ENCODE measurements at regions not wholly inside any gene's neighbourhood (a gene's known extent, or its start where the extent isn't known, plus 50 kb on each side); places are given as distances from the start of the nearest gene placed in this dataset.
"Not testable (repeated sequence)": the region's sequence is repeated elsewhere in the genome, so short reads cannot be mapped to it uniquely, and the experiment has no call there.

GRCh38 chr5:92309336-92309991 lies 926.3 kb upstream of the ARRDC3 start:
- intact Hi-C loops (cut with micrococcal nuclease), result loop anchor here (5.0 kb wide), 1 partner anchor 1608 kb away; no protein-coding TSS in a partner anchor

DNA sequence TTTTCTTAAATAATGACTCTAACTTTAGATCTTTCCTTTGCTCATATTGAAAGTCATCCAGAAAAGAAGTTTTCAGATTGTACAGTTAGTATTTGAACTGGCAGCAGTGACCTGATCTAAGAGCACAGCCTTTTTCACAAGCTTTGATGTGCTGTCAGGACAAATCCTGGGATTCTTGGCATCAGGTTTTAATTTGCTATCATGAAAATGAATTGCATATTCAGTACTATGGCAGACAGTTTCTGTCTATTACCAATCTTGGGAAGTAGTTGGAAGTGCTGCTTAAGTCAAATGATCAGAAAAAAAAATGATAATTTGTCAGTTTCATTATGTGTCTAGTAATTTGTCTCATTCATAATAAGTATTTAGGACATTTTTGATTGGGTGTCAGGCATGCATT lies 925.6 kb upstream of the ARRDC3 start:
- Mint-ChIP-seq H3K27me3 (no peaks in the 10 kb centered on the region), H3K4me1 (no peaks in the 10 kb centered on the region), H3K27ac (no peak overlapping the region), H3K4me3 (no peak overlapping the region), H3K9me3 (ENCODE audit: insufficient read depth) (no peaks in the 10 kb centered on the region)
- ATAC-seq (ENCODE audit: low read depth) (no peak), DNase-seq (no peak)
- H3K9me3 ChIP-seq (ENCODE audit: control extremely low read depth in 1 of 3, control insufficient read depth in 2 of 3, insufficient read depth in 1 of 3, low read length in 2 of 3), result no peaks in the 10 kb centered on the region
- no peaks in the 10 kb centered on the region for H3K27me3 ChIP-seq (replicated peaks in 1 of 4; ENCODE audit: control extremely low read depth in 1 of 4, control insufficient read depth in 3 of 4, insufficient read depth in 4 of 4, low read length in 3 of 4)
- no peak overlapping the region for H3K4me3 ChIP-seq (ENCODE audit: control extremely low read depth in 1 of 5, extremely low read depth in 1 of 5, insufficient read depth in 1 of 5, low read depth in 2 of 5, low read length in 4 of 5)
- H3K27ac ChIP-seq (ENCODE audit: low read length in 2 of 2), result no peak overlapping the region
- no peak overlapping the region for H3K9ac ChIP-seq (ENCODE audit: low read length)
- H3K79me2 ChIP-seq (ENCODE audit: control insufficient read depth, insufficient read depth, low read length), result no peaks in the 10 kb centered on the region
- no peaks in the 10 kb centered on the region for H3K4me1 ChIP-seq (ENCODE audit: control insufficient read depth in 2 of 2, insufficient read depth in 2 of 2, low read length in 2 of 2)
- no peaks in the 10 kb centered on the region for H3K36me3 ChIP-seq (replicated peaks in 1 of 2; ENCODE audit: control extremely low read depth in 1 of 2, control insufficient read depth in 1 of 2, extremely low read depth in 1 of 2, insufficient read depth in 2 of 2, low read length in 1 of 2)
- H3K4me2 ChIP-seq (replicated peaks; ENCODE audit: low read depth, low read length, poor library complexity, severe bottlenecking), result no peak overlapping the region
- ChIA-PET CTCF (no interaction called here), POLR2A (no interaction called here)
- no peak overlapping the region for H2AFZ ChIP-seq (ENCODE audit: insufficient read depth, low read depth, low read length, poor library complexity, severe bottlenecking)
- no peaks in the 10 kb centered on the region for H4K20me1 ChIP-seq (ENCODE audit: control insufficient read depth, insufficient read depth, low read length, poor library complexity, severe bottlenecking)
- TF ChIP-seq, protein P1, sequence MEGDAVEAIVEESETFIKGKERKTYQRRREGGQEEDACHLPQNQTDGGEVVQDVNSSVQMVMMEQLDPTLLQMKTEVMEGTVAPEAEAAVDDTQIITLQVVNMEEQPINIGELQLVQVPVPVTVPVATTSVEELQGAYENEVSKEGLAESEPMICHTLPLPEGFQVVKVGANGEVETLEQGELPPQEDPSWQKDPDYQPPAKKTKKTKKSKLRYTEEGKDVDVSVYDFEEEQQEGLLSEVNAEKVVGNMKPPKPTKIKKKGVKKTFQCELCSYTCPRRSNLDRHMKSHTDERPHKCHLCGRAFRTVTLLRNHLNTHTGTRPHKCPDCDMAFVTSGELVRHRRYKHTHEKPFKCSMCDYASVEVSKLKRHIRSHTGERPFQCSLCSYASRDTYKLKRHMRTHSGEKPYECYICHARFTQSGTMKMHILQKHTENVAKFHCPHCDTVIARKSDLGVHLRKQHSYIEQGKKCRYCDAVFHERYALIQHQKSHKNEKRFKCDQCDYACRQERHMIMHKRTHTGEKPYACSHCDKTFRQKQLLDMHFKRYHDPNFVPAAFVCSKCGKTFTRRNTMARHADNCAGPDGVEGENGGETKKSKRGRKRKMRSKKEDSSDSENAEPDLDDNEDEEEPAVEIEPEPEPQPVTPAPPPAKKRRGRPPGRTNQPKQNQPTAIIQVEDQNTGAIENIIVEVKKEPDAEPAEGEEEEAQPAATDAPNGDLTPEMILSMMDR (IDR thresholded peaks at IDR 0.05), result no peak
- no peak for TF ChIP-seq EZH2 (IDR thresholded peaks at IDR 0.05; ENCODE audit: borderline replicate concordance, insufficient read depth, low read depth, low read length, poor library complexity, severe bottlenecking)
- intact Hi-C loops (cut with micrococcal nuclease), result loop anchor here (5.0 kb wide), 1 partner anchor 1609 kb away; no protein-coding TSS in a partner anchor

More at GRCh38 chr5:92309336-92309991, 926.3 kb upstream of the ARRDC3 start:
- ATAC-seq (ENCODE audit: low read depth), result no peak
- H3K4me1 ChIP-seq (ENCODE audit: control insufficient read depth in 2 of 2, insufficient read depth in 2 of 2, low read length in 2 of 2), result no peaks in the 10 kb centered on the region
- no peak overlapping the region for H3K4me3 Mint-ChIP-seq
- H3K4me1 Mint-ChIP-seq, result no peaks in the 10 kb centered on the region
- no peak overlapping the region for H3K4me3 ChIP-seq (ENCODE audit: control extremely low read depth in 1 of 5, extremely low read depth in 1 of 5, insufficient read depth in 1 of 5, low read depth in 2 of 5, low read length in 4 of 5)
- ChIA-PET POLR2A (no interaction called here), CTCF (no interaction called here)
- H3K9me3 ChIP-seq (ENCODE audit: control extremely low read depth in 1 of 3, control insufficient read depth in 2 of 3, insufficient read depth in 1 of 3, low read length in 2 of 3), result no peaks in the 10 kb centered on the region
- H4K20me1 ChIP-seq (ENCODE audit: control insufficient read depth, insufficient read depth, low read length, poor library complexity, severe bottlenecking), result no peaks in the 10 kb centered on the region
- H3K27me3 Mint-ChIP-seq, result no peaks in the 10 kb centered on the region
- no peaks in the 10 kb centered on the region for H3K79me2 ChIP-seq (ENCODE audit: control insufficient read depth, insufficient read depth, low read length)
- H2AFZ ChIP-seq (ENCODE audit: insufficient read depth, low read depth, low read length, poor library complexity, severe bottlenecking), result no peak overlapping the region
- no peak overlapping the region for H3K27ac ChIP-seq (ENCODE audit: low read length in 2 of 2)
- no peak for DNase-seq
- TF ChIP-seq EZH2 (IDR thresholded peaks at IDR 0.05; ENCODE audit: borderline replicate concordance, insufficient read depth, low read depth, low read length, poor library complexity, severe bottlenecking), result no peak
- TF ChIP-seq, protein P1 (IDR thresholded peaks at IDR 0.05), result no peak
- H3K36me3 ChIP-seq (replicated peaks in 1 of 2; ENCODE audit: control extremely low read depth in 1 of 2, control insufficient read depth in 1 of 2, extremely low read depth in 1 of 2, insufficient read depth in 2 of 2, low read length in 1 of 2), result no peaks in the 10 kb centered on the region
- no peaks in the 10 kb centered on the region for H3K27me3 ChIP-seq (replicated peaks in 1 of 4; ENCODE audit: control extremely low read depth in 1 of 4, control insufficient read depth in 3 of 4, insufficient read depth in 4 of 4, low read length in 3 of 4)
- H3K9ac ChIP-seq (ENCODE audit: low read length), result no peak overlapping the region
- no peaks in the 10 kb centered on the region for H3K9me3 Mint-ChIP-seq (ENCODE audit: insufficient read depth)
- no peak overlapping the region for H3K4me2 ChIP-seq (replicated peaks; ENCODE audit: low read depth, low read length, poor library complexity, severe bottlenecking)
- H3K27ac Mint-ChIP-seq, result no peak overlapping the region

DNA sequence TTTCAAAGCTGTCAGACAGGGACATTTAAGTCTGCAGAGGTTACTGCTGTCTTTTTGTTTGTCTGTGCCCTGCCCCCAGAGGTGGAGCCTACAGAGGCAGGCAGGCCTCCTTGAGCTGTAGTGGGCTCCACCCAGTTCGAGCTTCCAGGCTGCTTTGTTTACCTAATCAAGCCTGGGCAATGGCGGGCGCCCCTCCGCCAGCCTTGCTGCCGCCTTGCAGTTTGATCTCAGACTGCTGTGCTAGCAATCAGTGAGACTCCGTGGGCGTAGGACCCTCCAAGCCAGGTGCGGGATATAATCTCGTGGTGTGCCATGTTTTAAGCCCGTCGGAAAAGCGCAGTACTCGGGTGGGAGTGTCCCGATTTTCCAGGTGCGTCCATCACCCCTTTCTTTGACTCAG lies 919.2 kb upstream of the ARRDC3 start:
- CTCF ChIA-PET, result not testable (repeated sequence)

More for the DNA sequence above, 919.2 kb upstream of the ARRDC3 start:
- H3K27ac Mint-ChIP-seq; H3K27me3 Mint-ChIP-seq; H3K9ac ChIP-seq (ENCODE audit: low read length); H3K4me1 Mint-ChIP-seq; H3K4me1 ChIP-seq (ENCODE audit: control insufficient read depth in 2 of 2, insufficient read depth in 2 of 2, low read length in 2 of 2); DNase-seq; H3K9me3 ChIP-seq (ENCODE audit: control extremely low read depth in 1 of 3, control insufficient read depth in 2 of 3, insufficient read depth in 1 of 3, low read length in 2 of 3); H3K4me3 Mint-ChIP-seq; H3K27me3 ChIP-seq (replicated peaks in 1 of 4; ENCODE audit: control extremely low read depth in 1 of 4, control insufficient read depth in 3 of 4, insufficient read depth in 4 of 4, low read length in 3 of 4); H3K4me3 ChIP-seq (ENCODE audit: control extremely low read depth in 1 of 5, extremely low read depth in 1 of 5, insufficient read depth in 1 of 5, low read depth in 2 of 5, low read length in 4 of 5); H3K36me3 ChIP-seq (replicated peaks in 1 of 2; ENCODE audit: control extremely low read depth in 1 of 2, control insufficient read depth in 1 of 2, extremely low read depth in 1 of 2, insufficient read depth in 2 of 2, low read length in 1 of 2); H3K27ac ChIP-seq (ENCODE audit: low read length in 2 of 2); H4K20me1 ChIP-seq (ENCODE audit: control insufficient read depth, insufficient read depth, low read length, poor library complexity, severe bottlenecking); POLR2A ChIA-PET; H3K9me3 Mint-ChIP-seq (ENCODE audit: insufficient read depth); H2AFZ ChIP-seq (ENCODE audit: insufficient read depth, low read depth, low read length, poor library complexity, severe bottlenecking); intact Hi-C loops (cut with micrococcal nuclease); ATAC-seq (ENCODE audit: low read depth); H3K4me2 ChIP-seq (replicated peaks; ENCODE audit: low read depth, low read length, poor library complexity, severe bottlenecking); H3K79me2 ChIP-seq (ENCODE audit: control insufficient read depth, insufficient read depth, low read length): not testable (repeated sequence)
- 100% methylated on average over 6 of the region's 15 CpGs for WGBS (ENCODE audit: insufficient coverage)

All from B cell (primary cell).